Epithelial cell of proximal tubule (primary cell): ENCODE measurements at regions not wholly inside any gene's neighbourhood (a gene's known extent, or its start where the extent isn't known, plus 50 kb on each side); places are given as distances from the start of the nearest gene placed in this dataset.

Experiments used
- DNase-seq: peaks from one replicate; pipeline ENCODE4 v3.0.0-alpha.2; 2011; ENCODE audit warnings: low read depth
- H3K4me3 ChIP-seq: 2 replicates; pipeline ENCODE4 v1.5.1; 2011; ENCODE audit warnings: low read depth, mild to moderate bottlenecking, low read length
- TF ChIP-seq, protein P1 (sequence below): conservative IDR thresholded peaks from 2 replicates; pipeline ENCODE4 v1.5.1; 2012; ENCODE audit warnings: low read depth, mild to moderate bottlenecking, low read length

DNA sequence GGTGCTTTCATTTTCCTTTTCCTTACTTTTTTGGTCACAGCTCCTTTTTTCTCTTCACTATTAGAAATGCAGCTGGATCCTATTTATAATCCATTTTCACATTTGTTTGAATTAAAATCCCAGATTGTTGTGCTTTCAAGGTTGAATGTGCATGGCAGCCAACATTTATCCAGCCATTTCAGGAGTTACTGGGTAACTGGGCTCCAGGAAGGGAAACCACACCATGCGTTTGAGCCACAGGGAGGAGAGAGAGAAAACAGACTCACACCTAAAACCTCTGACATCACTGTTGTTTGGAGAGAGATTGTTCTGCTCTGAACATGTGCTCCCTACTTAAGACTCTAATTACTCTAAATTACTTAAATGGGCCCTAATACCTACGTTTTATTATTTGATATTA, 173.4 kb downstream of the BMP2 start:
- no peak for DNase-seq
- TF ChIP-seq, protein P1, sequence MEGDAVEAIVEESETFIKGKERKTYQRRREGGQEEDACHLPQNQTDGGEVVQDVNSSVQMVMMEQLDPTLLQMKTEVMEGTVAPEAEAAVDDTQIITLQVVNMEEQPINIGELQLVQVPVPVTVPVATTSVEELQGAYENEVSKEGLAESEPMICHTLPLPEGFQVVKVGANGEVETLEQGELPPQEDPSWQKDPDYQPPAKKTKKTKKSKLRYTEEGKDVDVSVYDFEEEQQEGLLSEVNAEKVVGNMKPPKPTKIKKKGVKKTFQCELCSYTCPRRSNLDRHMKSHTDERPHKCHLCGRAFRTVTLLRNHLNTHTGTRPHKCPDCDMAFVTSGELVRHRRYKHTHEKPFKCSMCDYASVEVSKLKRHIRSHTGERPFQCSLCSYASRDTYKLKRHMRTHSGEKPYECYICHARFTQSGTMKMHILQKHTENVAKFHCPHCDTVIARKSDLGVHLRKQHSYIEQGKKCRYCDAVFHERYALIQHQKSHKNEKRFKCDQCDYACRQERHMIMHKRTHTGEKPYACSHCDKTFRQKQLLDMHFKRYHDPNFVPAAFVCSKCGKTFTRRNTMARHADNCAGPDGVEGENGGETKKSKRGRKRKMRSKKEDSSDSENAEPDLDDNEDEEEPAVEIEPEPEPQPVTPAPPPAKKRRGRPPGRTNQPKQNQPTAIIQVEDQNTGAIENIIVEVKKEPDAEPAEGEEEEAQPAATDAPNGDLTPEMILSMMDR, result no peak
- no peak overlapping the region for H3K4me3 ChIP-seq

DNA sequence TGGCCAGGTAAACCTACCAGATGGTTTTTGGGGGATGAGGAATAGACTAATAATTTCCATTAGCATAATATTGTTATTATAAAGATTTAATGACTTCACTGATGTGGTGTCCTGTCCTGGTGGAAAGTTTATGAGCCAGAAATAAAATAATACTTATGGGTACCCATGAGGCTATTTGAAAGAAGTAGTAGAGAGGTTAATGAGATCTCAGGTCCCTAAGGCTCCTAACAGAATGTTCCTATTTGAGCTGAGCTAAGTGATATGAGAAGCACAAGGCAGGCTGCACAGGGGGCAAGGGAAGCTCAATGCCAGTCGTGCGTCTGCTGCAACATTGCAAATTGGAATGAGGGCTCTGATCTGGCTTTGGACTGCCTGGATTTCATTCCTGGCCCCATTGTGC, 174.1 kb downstream of the BMP2 start:
- DNase-seq, result no peak
- no peak overlapping the region for H3K4me3 ChIP-seq
- TF ChIP-seq, protein P1, result no peak

DNA sequence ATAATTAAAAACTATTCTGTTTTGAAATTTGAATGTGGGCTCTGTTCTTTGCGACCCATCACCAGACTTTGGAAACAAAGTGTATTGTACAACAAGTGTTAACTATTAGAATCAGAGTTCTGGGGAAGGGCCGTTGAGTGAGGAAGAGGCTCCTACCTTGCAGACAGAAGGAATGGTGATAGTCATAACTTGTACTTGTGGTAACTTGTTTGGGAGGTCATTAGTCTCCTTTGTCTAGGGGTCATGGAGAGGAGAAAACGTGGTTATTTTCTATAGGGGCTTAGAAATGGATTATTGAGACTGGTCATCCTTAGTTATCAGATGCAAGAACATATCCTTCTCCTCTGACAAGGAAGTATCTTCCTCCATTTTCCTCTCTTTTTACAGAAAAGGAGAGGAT, 174.8 kb downstream of the BMP2 start:
- TF ChIP-seq, protein P1, result no peak
- no peak overlapping the region for H3K4me3 ChIP-seq
- DNase-seq, result no peak

DNA sequence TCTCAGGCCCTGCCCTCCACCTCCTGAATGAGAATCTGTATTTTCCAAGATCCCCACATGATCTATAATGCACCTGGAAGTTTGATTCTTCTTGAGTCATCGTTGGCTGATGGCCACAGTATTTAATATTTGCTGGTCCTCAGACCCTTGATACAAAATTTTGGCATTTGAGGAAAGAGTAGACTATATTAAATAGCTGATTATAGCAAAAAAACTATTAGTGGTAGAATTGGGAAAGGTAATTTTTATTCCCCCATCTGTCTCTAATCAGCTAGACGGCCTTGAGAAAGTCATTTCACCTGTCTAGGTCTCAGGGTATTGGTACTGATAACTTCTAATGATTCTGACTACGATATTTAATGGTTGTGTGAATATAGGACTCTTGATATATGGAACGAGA, 176.8 kb downstream of the BMP2 start:
- DNase-seq, result no peak
- TF ChIP-seq, protein P1, result no peak
- no peak overlapping the region for H3K4me3 ChIP-seq

DNA sequence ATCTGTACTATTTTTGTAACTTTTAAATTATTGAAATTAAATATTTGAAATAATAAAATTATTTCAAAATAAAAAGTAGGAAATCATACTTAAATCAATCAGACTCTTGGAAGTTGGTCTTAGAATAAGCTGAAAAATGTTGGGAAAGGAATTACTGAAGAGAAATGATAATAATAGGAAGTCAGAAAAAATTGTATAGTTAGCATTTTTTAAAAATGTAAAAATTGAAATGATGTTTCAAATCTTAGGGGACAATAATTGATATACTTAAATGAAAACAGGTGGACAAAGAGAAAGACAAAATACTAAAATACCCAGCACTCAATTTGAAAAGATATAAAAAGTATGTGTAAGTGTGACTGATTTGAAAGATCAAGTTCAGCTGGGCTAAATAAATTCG, 186.1 kb downstream of the BMP2 start:
- H3K4me3 ChIP-seq, result no peak overlapping the region
- no peak for DNase-seq
- TF ChIP-seq, protein P1, result no peak

DNA sequence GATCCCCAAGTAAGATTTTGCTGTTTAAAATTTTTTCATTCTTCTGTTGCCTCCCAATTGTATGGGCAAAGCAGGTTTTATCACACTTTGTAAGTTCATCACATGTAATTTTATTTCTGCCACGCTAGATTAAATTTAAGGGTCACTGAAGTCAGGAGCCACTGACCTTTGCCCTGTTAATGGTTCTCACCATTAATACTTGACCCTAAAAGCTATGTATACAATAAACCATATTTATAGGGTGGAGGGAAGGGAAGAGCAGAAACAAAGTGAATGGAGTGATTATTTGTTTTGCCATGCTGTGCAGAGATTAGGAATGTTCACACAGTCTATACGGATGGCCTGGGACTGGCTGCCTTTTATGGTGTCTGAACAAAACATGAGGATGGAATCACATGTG, 186.7 kb downstream of the BMP2 start:
- TF ChIP-seq, protein P1, result no peak
- no peak overlapping the region for H3K4me3 ChIP-seq
- no peak for DNase-seq

DNA sequence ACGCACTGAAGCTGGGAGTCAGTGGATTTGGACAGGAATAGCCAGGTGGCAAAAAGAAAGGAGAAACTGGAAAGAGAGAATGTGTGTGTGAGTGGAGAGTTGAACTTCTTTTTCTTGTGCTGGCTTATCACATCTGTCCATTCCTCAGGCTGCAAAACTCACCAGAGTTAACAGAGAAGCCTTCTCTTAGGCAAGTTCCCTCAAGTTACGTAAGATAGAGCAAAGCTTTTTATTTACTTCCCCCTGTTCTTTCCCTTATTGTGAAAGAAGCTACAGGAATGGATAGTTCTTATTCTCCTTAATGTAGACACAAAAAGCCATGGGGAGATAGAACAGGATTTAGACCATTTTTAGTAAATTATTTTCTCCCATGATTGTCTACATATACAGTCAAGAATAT, 188.6 kb downstream of the BMP2 start:
- no peak for DNase-seq

More for the DNA sequence above, 188.6 kb downstream of the BMP2 start:
- H3K4me3 ChIP-seq, result no peak overlapping the region
- TF ChIP-seq, protein P1, result no peak
